SJCRH30 (cell line): ENCODE measurements at regions not wholly inside any gene's neighbourhood (a gene's known extent, or its start where the extent isn't known, plus 50 kb on each side); places are given as distances from the start of the nearest gene placed in this dataset.
"Not testable (repeated sequence)": the region's sequence is repeated elsewhere in the genome, so short reads cannot be mapped to it uniquely, and the experiment has no call there.

Source experiments
- DNase-seq, 2 experiments: peaks; one replicate each; pipeline ENCODE4 v3.0.0-alpha.2; 2015 to 2020
- H3K27ac ChIP-seq: fragments of 250-450 bp; sonication (Bioruptor Pico); 2 replicates; pipeline ENCODE4 v1.5.1; 2020; ENCODE audit warnings: mild to moderate bottlenecking, moderate library complexity
- H3K27me3 ChIP-seq: fragments of 250-450 bp; sonication (Bioruptor Pico); 2 replicates; pipeline ENCODE4 v1.5.1; 2020; ENCODE audit warnings: mild to moderate bottlenecking, moderate library complexity
- H3K36me3 ChIP-seq: fragments of 250-450 bp; sonication (Bioruptor Pico); 2 replicates; pipeline ENCODE4 v1.5.1; 2020; ENCODE audit warnings: mild to moderate bottlenecking, moderate library complexity
- H3K4me1 ChIP-seq: fragments of 250-450 bp; sonication (Bioruptor Pico); 2 replicates; pipeline ENCODE4 v1.5.1; 2020; ENCODE audit warnings: mild to moderate bottlenecking, moderate library complexity
- H3K4me3 ChIP-seq: fragments of 250-450 bp; sonication (Bioruptor Pico); 2 replicates; pipeline ENCODE4 v1.5.1; 2020; ENCODE audit warnings: mild to moderate bottlenecking, moderate library complexity
- H3K9me3 ChIP-seq: fragments of 250-450 bp; sonication (Bioruptor Pico); replicated peaks from 2 replicates; pipeline ENCODE4 v1.5.1; 2020; ENCODE audit warnings: mild to moderate bottlenecking, moderate library complexity

GRCh38 chr2:76009484-76009883 lies 298.8 kb upstream of the GCFC2 start:
- H3K36me3 ChIP-seq, result no peaks in the 10 kb centered on the region
- DNase-seq, result no peak
- H3K27ac ChIP-seq, result no peak overlapping the region
- H3K4me3 ChIP-seq, result no peak overlapping the region
- H3K9me3 ChIP-seq, result no peaks in the 10 kb centered on the region
- peaks cover 5% of the 10 kb centered on the region; the same call in 1 of the 2 replicates for H3K4me1 ChIP-seq
- H3K27me3 ChIP-seq, result no peaks in the 10 kb centered on the region

GRCh38 chr2:76008001-76008702 lies 297.4 kb upstream of the GCFC2 start:
- H3K27ac ChIP-seq, result no peak overlapping the region

GRCh38 chr2:76000425-76000824 lies 289.7 kb upstream of the GCFC2 start:
- Histone ChIP-seq H3K4me3 (no peak overlapping the region), H3K4me1 (no peaks in the 10 kb centered on the region)
- no peak for DNase-seq

More at GRCh38 chr2:76008001-76008702, 297.4 kb upstream of the GCFC2 start:
- peaks cover 3% of the 10 kb centered on the region; the same call in 1 of the 2 replicates for H3K4me1 ChIP-seq
- no peaks in the 10 kb centered on the region for H3K36me3 ChIP-seq
- no peaks in the 10 kb centered on the region; the same call in 1 of the 2 replicates for H3K9me3 ChIP-seq
- DNase-seq, result no peak
- no peaks in the 10 kb centered on the region for H3K27me3 ChIP-seq
- no peak overlapping the region for H3K4me3 ChIP-seq

GRCh38 chr2:75998451-75998850 lies 287.7 kb upstream of the GCFC2 start:
- no peaks in the 10 kb centered on the region for H3K36me3 ChIP-seq
- H3K27ac ChIP-seq, result no peak overlapping the region
- DNase-seq, result no peak
- H3K4me3 ChIP-seq, result no peak overlapping the region
- H3K9me3 ChIP-seq, result no peaks in the 10 kb centered on the region
- H3K27me3 ChIP-seq, result no peaks in the 10 kb centered on the region
- H3K4me1 ChIP-seq, result no peaks in the 10 kb centered on the region

More at GRCh38 chr2:76000425-76000824, 289.7 kb upstream of the GCFC2 start:
- Histone ChIP-seq H3K9me3 (no peaks in the 10 kb centered on the region; the same call in 1 of the 2 replicates), H3K27ac (no peak overlapping the region), H3K36me3 (no peaks in the 10 kb centered on the region), H3K27me3 (no peaks in the 10 kb centered on the region)

- Histone ChIP-seq H3K9me3 (0 out of 2 replicates have a peak, but pooled peaks cover 3% of the 10 kb centered on the region), H3K36me3 (no peaks in the 10 kb centered on the region), H3K4me1 (no peaks in the 10 kb centered on the region), H3K27me3 (no peaks in the 10 kb centered on the region), H3K4me3 (no peak overlapping the region), H3K27ac (no peak overlapping the region)
- peak; percentile 24 to 53 for DNase-seq
Observed at GRCh38 chr2:75994759-75995158, 284.0 kb upstream of the GCFC2 start.

GRCh38 chr2:75988622-75989021 lies 277.9 kb upstream of the GCFC2 start:
- not testable (repeated sequence) for H3K4me1 ChIP-seq, H3K9me3 ChIP-seq, H3K27ac ChIP-seq, DNase-seq, H3K36me3 ChIP-seq, H3K27me3 ChIP-seq, H3K4me3 ChIP-seq

- no peaks in the 10 kb centered on the region for H3K36me3 ChIP-seq
- 0 out of 2 replicates have a peak, but pooled peaks cover 4% of the 10 kb centered on the region for H3K4me1 ChIP-seq
- DNase-seq, result no peak
- no peaks in the 10 kb centered on the region for H3K27me3 ChIP-seq
- 0 out of 2 replicates have a peak, but pooled peaks cover under 1% of the 10 kb centered on the region for H3K9me3 ChIP-seq
- no peak overlapping the region for H3K27ac ChIP-seq
- H3K4me3 ChIP-seq, result no peak overlapping the region
Observed at GRCh38 chr2:75986617-75987016, 275.9 kb upstream of the GCFC2 start.

- H3K27me3 ChIP-seq, result no peaks in the 10 kb centered on the region
- no peak overlapping the region for H3K4me3 ChIP-seq
- DNase-seq, result no peak
- no peaks in the 10 kb centered on the region for H3K9me3 ChIP-seq
- no peak overlapping the region for H3K27ac ChIP-seq
- no peaks in the 10 kb centered on the region for H3K36me3 ChIP-seq
- 0 out of 2 replicates have a peak, but pooled peaks cover 4% of the 10 kb centered on the region for H3K4me1 ChIP-seq
Observed at GRCh38 chr2:75982719-75983118, 272.0 kb upstream of the GCFC2 start.

- peaks cover 3% of the 10 kb centered on the region; the same call in 1 of the 2 replicates for H3K27me3 ChIP-seq
- H3K4me3 ChIP-seq, result no peak overlapping the region
- no peaks in the 10 kb centered on the region for H3K4me1 ChIP-seq
- H3K27ac ChIP-seq, result no peak overlapping the region
- H3K36me3 ChIP-seq, result no peaks in the 10 kb centered on the region
- DNase-seq, result no peak
- no peaks in the 10 kb centered on the region for H3K9me3 ChIP-seq
Observed at GRCh38 chr2:75964646-75965045, 253.9 kb upstream of the GCFC2 start.

- no peaks in the 10 kb centered on the region for H3K4me1 ChIP-seq
- H3K27me3 ChIP-seq, result no peaks in the 10 kb centered on the region
- no peak for DNase-seq
- H3K4me3 ChIP-seq, result no peak overlapping the region
- no peak overlapping the region for H3K27ac ChIP-seq
- H3K36me3 ChIP-seq, result peaks cover 2% of the 10 kb centered on the region; the same call in 1 of the 2 replicates
- H3K9me3 ChIP-seq, result no peaks in the 10 kb centered on the region
Observed at GRCh38 chr2:75960472-75961009, 249.8 kb upstream of the GCFC2 start.

- Histone ChIP-seq H3K4me3 (no peak overlapping the region), H3K36me3 (peaks cover 2% of the 10 kb centered on the region; the same call in 1 of the 2 replicates), H3K27me3 (no peaks in the 10 kb centered on the region), H3K27ac (no peak overlapping the region), H3K4me1 (no peaks in the 10 kb centered on the region), H3K9me3 (no peaks in the 10 kb centered on the region)
- DNase-seq, result no peak
Observed at GRCh38 chr2:75959724-75960471, 249.2 kb upstream of the GCFC2 start.

GRCh38 chr2:75954761-75955160 lies 244.0 kb upstream of the GCFC2 start:
- no peak overlapping the region for H3K27ac ChIP-seq
- DNase-seq, result no peak
- no peaks in the 10 kb centered on the region for H3K4me1 ChIP-seq
- H3K27me3 ChIP-seq, result no peaks in the 10 kb centered on the region
- H3K9me3 ChIP-seq, result no peaks in the 10 kb centered on the region
- H3K4me3 ChIP-seq, result no peak overlapping the region
- peaks cover 2% of the 10 kb centered on the region; the same call in 1 of the 2 replicates for H3K36me3 ChIP-seq

GRCh38 chr2:75952173-75952572 lies 241.5 kb upstream of the GCFC2 start:
- Histone ChIP-seq H3K4me3 (no peak overlapping the region), H3K9me3 (no peaks in the 10 kb centered on the region), H3K4me1 (no peaks in the 10 kb centered on the region), H3K27ac (no peak overlapping the region), H3K27me3 (no peaks in the 10 kb centered on the region), H3K36me3 (peaks cover 2% of the 10 kb centered on the region; the same call in 1 of the 2 replicates)
- no peak for DNase-seq

- Histone ChIP-seq H3K36me3 (no peaks in the 10 kb centered on the region), H3K4me1 (no peaks in the 10 kb centered on the region), H3K4me3 (no peak overlapping the region), H3K27ac (no peak overlapping the region), H3K27me3 (no peaks in the 10 kb centered on the region), H3K9me3 (no peaks in the 10 kb centered on the region)
- no peak for DNase-seq
Observed at GRCh38 chr2:75949385-75950030, 238.8 kb upstream of the GCFC2 start.

- no peak for DNase-seq
- Histone ChIP-seq H3K4me1 (no peaks in the 10 kb centered on the region), H3K27ac (no peak overlapping the region), H3K36me3 (no peaks in the 10 kb centered on the region), H3K27me3 (no peaks in the 10 kb centered on the region), H3K9me3 (no peaks in the 10 kb centered on the region), H3K4me3 (no peak overlapping the region)
Observed at GRCh38 chr2:75936311-75936710, 225.6 kb upstream of the GCFC2 start.
